ENCODE measurements at regions not wholly inside any gene's neighbourhood (a gene's known extent, or its start where the extent isn't known, plus 50 kb on each side); places are given as distances from the start of the nearest gene placed in this dataset.
"Not testable (repeated sequence)": the region's sequence is repeated elsewhere in the genome, so short reads cannot be mapped to it uniquely, and the experiment has no call there.

DNA sequence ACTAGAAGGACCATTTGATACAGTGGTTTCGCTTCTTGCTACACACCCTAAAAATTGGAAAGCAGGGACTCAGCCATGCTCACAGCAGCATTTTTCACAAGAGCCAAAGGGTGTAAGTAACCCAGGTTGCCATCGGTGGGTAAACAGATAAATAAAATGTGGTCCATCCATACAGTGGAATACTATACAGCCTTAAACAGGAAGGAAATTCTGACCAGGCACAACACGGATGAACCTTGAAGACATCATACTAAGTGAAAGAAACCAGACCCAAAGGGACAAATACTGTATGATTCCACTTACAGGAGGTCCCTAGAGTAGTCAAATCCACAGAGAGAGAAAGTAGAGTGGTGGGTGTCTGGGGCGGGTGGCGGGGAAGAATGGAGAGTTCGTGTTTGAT is 220.9 kb downstream of the PHETA1 start:
- no peak for DNase-seq

DNA sequence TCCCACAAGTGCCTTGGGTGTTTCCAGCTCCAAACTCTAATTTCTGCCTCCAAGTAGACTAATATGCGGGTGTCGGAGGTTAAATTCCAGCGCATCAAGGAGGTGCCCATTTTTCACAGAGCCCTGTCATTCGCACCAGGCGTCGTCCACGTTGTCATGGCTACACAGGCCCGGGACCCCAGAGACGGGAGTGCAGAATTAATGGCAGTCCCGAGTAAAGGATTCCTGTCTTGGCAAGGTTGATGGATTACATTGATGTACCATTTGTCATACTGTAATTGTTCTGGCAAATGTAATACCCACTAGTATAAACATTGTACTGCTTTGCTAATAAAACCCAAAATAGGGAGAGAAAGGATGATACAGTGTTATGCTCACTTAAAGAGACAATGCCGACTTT is 222.9 kb upstream of the MYL2 start:
- DNase-seq: no peak

DNA sequence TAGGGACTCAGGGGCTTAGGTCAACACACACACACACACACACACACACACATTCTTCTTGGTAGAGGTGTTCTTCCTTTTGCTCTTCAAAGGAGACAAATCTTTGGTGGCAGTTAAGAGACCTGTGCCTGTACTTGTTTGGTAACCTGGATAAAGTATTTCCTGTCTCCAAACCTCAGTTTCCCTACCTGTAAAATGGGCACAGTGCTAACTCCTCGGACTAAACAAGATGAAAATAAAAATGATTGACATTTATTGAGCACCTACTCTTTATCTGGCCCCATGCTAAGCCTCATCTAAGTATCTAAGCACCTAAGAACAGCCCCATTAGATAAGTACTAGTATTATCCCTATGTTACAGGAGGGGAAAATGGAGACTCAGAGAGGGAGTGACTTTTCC is 220.8 kb upstream of the MYL2 start:
- DNase-seq: no peak

DNA sequence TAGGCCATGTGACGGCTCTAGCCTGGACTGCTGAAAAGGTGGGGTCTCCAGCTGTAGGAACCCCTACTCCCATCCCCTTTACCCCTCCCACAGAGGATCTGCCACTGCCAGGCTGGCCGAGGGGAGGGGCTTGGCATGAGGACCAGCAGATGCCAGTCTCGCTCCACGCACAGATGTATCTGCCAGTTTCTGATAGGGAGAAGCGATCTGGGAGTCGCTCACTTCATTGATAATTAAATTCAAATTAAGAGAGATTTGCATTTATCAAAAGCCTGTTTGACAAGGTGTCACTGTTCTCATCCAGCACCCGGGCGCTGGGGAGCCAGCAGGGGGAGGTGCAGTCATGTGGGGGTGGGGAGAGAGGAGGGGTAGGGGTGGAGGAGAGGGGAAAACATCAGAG is 217.6 kb upstream of the MYL2 start:
- DNase-seq: no peak

DNA sequence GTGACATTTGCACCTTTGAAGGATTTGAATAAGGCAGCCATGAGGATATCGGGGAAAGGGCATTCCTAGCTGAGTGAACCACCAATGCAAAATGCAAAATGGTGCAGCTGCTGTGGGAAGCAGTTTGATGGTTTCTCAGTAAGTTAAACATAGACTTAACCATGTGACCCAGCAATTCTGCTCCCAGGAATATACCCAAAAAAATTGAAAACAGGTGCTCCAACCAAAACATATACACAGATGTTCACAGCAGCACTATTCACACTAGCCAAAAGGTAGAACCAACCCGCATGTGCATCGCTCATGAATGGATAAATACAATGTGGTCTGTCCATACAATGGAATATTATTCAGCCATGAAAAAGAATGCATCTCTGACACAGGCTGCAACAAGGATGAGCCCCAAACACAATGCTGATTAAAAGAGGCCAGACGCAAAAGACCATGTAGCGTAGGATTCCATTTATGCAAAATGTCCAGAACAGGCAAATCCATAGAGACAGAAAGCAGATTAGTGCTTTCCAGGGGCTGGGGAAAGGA is 215.0 kb upstream of the MYL2 start:
- DNase-seq: no peak

DNA sequence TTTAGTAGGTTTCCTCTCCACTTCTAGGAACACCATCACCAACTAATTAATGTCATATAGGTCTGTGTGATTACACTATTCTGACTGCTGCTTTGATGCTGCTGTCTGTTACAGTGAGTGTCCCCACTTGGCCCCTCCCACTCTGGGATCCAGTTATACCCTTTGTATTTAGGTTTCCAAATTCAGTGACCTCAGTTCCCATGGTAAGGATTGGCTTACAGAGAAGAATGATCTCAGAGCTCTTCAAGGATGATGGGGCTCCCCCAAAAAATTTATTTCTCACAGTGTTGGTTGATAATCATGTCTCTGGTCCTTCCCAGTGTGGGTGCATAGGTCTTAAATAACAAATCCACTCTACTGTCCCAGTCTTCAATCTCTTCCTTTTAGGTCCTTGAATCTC is 210.0 kb upstream of the MYL2 start:
- DNase-seq: no peak

DNA sequence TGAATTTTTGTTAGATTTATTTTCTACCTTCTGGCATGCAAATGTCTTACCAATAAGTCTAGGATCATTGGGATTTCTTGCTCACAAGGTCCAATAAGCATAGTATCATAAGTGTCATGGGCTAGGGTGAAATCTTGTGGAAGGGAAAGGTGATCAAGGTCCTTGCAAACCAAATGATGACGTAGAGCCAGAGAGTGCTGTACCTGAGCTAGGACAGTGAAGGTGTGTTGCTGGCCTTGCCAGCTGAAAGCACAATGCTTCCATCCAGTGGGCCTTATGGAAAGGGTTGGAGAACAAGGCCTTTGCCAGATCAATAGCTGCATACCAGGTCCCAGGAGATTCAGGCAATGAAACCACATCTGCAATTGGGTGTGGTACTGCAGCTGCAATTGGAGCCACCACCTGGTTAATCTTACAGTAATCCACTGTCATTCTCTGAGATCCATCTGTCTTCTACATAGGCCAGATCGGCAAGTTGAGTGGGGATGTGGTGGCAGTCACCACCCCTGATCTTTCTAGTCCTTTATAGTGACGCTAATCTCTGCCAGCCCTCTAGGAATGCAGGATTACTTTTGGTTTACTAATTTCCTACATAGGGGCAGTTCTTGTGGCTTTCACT is 208.9 kb upstream of the MYL2 start:
- DNase-seq: no peak

DNA sequence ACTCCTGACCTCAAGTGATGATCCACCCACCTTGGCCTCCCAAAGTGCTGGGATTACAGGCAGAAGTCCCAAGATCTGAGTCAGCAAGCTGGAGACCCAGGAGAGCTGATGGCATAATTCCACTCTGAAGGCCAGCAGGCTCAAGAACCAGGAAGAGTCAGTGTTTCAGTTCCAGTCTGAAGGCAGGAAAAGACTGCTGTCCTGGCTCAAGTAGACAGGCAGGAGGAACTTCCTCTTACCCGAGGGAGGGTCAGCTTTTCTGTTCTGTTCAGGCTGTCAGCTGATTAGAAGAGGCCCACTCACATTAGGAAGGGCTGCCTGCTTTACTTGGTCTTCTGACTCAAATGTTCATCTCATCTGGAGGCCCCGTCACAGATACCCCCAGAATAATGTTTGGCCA is 206.0 kb upstream of the MYL2 start:
- no peak for DNase-seq

DNA sequence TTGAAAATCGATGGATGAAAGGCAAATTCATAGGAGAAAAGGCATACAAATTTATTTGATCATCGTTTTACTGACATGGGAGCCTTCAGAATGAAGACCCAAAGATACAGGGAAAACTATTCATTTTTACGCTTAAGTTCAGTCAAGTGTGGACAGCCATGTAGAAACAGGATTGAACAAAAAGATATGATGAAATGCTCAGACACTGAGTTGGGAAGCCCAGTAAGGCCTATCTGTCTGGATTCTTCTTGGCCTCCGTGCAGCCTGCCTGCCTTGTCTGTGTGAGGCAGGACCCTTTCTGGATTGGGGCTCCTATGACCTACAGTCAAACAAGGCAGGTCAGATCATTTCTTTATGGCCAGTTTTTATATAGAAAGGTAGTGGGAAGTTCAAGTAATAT is 203.8 kb upstream of the MYL2 start:
- no peak for DNase-seq

DNA sequence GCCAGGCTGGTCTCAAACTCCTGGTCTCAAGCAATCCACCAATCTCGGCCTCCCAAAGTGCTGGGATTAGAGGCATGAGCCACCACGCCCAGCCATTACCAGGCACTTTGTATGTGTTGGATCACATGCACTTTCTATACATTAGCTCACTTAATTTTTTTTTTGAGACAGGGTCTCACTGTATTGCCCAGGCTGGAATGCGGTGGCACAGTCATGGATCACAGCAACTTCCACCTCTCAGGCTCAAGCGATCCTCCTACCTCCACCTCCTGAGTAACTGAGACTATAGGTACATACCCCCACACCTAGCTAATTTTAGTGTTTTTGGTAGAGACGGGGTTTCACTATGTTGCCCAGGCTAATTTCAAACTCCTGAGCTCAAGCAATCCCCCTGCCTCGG is 203.0 kb upstream of the MYL2 start:
- DNase-seq: no peak

DNA sequence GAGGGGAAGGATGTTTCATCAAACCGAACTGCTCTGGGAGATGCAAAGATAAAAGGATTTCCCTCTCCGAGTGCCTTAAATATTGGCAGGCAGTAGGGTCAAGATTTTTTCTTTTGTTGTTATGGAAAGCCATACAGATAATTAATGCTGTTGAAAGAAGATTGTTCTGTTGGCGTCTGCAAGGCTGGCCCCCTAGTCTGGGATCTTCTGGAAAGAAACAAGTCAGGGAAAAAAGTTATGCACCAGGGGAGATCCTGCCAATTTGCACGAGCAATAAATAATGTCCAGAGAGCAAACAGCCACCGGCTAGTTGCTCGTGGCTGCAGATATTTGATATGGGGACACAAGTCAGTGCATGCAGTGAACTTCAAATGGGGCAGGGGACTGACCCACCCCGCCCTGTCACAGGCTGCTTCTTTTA is 202.1 kb upstream of the MYL2 start:
- no peak for DNase-seq

DNA sequence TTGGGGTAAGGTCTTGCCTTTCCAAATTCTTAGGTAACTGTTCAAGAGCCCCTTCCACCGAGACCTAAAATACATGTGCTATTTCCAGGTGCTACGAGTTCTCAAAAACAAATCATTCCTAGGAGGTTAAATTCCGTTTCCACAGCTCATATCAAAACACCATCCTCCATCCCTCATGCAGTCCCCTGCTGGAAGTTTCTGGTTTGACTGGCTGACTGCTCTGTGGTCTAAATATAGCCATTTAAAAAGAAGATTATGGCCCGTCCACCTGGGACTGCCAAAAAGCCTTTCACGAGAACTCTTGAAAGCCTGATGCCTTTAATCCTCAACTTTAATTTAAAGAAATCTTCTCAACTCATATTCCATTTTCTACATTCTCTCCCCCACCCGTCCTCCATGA is 201.5 kb upstream of the MYL2 start:
- DNase-seq: no peak

DNA sequence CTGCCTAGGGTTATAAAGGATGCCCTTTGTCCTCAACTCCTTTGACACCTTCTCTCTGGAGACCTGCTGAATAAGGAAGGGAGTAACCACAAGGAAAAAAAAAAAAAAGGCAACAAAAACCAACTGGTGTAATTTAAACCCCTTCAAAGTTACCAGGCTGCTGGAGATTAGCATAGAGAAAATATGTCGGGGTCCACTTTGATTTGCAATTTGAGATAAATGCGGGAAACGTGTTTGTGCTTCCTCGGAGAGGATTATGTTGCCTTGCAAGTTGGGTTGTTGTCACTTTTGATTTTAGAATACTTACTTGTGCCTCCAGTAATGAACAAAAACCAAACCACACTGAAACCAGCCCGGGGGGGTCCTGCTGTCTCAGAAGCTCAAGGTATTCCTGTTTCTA is 200.2 kb upstream of the MYL2 start:
- no peak for DNase-seq

DNA sequence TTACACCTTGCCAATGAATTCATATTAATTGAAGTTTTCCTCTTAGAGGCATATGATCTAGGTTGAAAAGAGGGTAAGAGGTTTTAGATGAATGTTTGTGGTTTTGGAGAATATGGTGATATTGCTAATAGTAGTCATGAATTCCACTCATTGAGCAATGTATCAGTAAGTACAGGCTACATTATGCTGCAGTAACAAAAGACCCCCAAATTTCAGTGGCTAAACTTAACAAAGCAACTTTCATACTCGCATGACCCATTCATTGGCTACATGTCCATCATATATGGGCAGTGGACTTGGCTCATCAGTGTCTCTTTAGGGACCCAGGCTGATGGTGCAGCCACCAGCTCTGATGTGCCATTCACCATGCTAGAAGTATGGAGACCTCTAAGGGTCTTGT is 196.6 kb upstream of the MYL2 start:
- no peak for DNase-seq

DNA sequence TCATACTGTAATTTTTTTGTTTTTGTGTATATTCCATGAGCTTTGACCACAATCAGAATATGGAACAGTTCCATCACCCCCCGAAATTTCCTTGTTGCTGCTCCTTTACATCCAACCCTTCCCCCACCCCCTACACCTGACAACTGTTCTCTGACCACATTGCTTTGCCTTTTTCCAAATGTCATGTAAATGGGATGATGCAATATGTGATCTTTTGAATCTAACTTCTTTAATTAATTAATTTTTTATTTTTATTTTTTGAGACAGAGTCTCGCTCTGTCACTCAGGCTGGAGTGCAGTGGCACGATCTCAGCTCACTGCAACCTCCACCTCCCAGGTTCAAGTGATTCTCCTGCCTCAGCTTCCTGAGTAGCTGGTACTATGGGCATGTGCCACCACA is 192.9 kb upstream of the MYL2 start:
- DNase-seq: not testable (repeated sequence)

DNA sequence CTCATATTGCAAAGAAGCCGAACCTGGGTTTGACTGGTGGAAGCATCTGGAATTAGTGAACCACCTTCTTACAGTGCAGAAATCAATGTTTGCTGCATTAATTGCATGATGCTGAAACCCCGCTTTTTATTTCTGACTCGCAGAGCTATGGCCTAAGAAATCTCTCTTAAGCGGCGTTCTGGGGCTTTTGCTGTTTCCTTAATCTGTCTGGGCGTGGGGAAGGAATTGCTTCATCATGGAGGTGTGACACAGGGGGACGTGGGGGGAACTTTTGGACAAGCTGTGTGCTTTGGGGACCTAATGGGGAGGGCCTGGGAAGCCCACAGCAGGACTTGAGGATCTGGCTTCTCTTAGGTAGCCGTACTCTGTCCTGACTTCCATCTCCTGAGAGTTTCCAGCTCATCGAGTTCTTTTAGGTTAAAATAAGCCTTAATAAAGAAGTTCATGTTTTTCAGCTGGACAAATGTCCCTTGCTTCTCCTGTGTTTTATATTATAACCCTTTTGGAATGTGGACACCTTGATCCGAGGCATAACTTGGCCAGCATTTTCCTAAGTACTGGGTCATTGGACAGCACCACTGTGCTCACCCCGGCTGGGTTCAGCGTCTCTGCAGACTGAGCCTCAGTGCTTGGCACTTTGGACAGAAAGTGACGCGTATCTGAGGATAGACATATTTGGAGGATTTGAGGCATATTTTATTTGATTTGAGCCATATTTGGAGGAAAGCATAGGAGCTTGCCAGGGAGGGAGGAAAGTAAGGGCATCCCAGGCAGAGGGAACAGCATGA is 192.1 kb upstream of the MYL2 start:
- DNase-seq: no peak

DNA sequence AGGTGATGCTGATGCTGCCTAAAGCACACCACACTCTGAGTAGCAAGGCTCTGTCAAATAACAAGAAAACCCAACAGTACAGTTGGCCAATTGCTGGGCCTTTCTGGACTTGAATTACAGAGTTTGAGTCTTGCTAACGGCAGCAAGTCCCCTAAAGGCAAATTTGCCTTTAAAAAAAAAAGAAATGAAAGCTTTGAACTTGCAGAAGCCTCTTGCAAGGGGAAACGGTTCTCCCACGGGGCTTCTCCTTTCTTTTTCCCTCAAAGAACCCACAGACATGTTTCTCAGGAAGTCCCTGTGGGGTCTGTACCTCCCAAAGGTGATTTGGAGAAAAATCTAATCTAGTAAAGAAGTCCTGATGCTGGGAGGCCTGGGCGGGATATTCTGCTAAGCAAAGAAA is 191.3 kb upstream of the MYL2 start:
- no peak for DNase-seq

DNA sequence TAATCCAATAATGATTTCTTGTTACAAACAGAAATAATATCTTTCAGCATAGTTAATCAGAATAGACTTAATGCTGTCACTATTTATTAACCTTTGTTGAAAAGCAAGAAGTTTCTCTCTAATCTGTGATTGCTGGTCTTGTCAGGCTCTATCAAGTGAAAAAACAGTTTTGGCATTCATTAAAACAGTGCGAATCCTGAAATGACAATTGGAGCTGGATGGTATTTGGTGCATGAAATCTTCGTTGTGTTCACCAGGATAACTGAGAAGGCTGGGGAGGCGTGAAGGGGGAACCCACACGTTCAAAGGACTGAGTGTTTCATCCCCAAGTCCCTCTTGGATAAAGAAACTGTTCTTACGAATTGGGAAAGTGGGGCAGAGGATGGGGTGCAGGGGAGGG is 190.2 kb upstream of the MYL2 start:
- no peak for DNase-seq

DNA sequence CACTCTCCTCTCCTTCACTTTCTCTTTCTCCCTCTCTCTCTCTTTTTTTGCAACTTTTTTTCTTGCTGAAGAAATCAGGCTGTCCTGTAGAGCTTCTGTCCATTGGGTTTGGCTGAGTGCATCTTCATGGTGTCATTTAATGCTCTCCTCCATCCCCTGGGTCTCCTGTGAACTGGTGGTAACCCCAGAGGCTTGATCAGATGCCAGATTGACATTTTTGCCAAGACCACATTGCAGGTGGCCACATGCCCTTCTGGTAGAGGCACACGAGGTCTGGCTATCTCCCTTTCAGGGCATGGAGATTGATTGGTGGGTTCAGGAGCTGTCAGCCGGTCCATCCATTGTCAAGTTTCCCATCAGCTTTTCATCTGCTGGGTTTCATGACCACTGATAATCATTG is 188.3 kb upstream of the MYL2 start:
- no peak for DNase-seq

DNA sequence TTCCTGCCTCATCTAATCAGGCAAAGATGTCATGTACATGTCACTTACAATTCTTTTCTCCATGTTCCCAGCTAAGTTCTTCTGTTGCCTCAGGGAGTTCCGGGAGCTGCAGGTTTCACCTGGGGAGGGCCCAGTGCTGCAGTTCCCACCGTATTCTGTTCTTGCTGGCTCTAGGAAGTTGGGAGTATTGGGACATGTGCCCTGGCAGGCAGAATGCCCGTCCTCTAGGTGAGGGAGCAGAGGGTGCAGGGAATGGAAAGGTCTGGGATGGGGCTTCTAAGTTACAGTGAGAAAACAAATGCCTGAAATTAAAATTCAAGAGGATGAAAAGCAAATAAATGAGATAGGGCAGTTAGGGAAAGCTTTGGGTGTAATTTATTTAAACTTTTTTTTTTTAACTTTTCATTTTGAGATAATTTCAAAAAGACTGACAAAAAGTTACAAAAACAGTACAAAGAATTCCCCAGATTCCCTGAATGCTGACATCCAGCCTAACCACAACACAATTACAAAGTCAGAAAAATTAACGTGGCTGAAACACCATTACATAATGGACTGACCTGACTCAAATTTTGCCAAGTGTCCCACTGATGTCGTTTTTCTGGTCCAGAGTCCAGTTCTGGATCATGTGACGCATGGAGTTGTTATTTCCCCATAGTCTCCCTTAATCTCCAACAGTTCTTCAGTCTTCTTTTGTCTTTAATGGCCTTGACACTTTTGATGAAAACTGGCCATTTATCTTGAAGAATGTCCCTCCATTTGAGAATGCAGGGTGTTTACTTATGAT is 187.2 kb upstream of the MYL2 start:
- no peak for DNase-seq

DNA sequence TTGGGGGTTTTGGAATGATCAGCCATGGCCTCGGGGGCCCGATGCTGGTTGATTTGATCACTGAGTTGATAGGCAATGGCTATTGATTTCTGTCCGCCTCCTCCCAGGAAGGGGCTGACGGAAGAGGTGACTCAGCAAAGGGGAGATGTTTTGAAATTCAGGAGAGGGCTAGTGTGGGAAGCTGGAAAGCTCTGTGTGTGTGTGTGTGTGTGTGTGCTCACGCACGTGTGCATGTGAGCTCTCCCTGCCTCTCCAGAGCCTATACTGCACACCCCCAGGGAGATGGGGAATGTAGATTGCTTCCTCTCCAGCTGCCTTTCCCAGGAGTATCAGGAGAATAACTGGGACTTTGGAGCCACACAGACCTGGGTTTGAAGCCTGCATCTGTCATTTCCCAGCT is 184.9 kb upstream of the MYL2 start:
- no peak for DNase-seq

DNA sequence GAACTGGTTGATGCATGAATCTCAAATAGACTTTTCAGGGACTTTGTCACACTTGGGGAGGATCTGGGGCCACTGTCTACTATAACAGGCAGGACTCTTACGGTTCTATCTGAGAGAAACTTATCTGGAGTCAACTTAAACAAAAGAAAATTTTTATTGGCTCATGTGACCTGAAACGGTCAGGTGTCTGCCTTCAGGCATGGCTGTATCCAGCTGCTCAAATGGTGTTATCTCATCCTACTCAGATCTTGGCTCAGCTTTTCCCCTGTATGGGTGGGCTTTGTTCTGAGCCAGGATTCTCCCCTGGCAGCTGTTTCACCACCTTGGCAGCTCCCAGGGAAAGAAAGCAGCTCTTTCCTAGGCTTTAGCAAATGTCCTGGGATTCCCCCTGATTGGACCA is 183.2 kb upstream of the MYL2 start:
- no peak for DNase-seq

DNA sequence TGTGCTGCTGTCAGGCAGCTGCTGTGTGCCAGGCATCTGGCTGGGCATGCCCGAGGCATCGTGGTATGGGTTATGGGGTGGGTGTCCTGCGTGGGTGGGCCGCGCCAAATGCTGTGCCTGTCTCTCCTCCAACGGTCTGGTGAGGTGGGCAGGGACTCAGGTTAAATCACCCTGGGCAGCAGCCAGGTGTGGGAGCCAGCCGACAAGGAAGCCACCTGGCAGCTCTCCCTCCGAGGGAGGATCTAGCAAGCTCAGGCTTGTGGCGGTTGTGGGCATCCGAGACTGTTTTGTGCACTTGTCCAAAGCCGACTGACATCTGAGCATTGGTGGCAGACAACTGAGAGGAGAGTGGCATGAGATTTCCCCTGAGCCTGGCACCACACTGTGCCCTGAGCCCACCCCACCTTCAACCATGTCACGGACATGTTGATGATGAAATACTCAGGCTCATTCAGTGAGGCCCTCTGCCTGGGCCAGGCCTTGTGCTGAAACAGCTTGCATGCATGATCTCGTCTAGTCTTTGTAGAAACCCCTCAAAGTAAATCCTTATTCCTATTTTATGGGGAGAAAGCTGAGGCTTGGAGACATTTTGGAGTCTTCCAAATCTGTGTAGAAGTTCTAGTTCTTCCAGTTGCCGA is 181.8 kb upstream of the MYL2 start:
- no peak for DNase-seq

Measured in NCI-H1092 (cell line).